GM18505 (cell line): ENCODE measurements at regions not wholly inside any gene's neighbourhood (a gene's known extent, or its start where the extent isn't known, plus 50 kb on each side); places are given as distances from the start of the nearest gene placed in this dataset.

Experiments used
- ATAC-seq: cut with Tn5 transposase; IDR thresholded peaks from one replicate; pipeline ENCODE4 v1.9.1; 2021; ENCODE audit not compliant: unreplicated experiment
- POLR2A ChIP-seq: IDR thresholded peaks from 4 replicates; pipeline ENCODE4 v1.6.1; 2011; ENCODE audit warnings: borderline replicate concordance; ENCODE audit not compliant: insufficient read depth, insufficient read length; ENCODE audit errors: extremely low read depth

GRCh38 chr21:35217504-35218060 is 168.5 kb upstream of the RUNX1 start:
- TF ChIP-seq POLR2A: no peak

GRCh38 chr21:35216996-35217395 is 167.9 kb upstream of the RUNX1 start:
- ATAC-seq: no peak
- no peak for TF ChIP-seq POLR2A

More at GRCh38 chr21:35217504-35218060, 168.5 kb upstream of the RUNX1 start:
- no peak for ATAC-seq

DNA sequence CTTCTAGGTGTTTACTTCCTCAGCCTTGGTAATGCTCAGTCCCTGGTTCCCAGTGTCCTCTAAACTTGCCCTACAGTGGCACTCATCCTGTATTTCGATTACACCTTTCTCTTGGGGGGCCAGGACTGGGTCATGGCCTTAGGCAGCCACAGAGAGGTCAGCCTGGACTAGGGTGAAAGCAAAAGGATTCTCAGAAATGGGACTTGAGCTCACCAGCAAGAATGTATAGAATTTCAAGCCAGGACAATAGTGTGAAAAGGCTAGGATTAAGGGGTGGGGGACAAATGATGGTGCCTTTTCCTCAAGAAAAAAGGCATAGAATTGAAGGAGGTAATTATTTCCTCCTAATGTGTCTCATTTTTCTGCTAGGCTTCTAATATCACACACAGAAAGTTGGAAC is 166.8 kb upstream of the RUNX1 start:
- no peak for ATAC-seq

DNA sequence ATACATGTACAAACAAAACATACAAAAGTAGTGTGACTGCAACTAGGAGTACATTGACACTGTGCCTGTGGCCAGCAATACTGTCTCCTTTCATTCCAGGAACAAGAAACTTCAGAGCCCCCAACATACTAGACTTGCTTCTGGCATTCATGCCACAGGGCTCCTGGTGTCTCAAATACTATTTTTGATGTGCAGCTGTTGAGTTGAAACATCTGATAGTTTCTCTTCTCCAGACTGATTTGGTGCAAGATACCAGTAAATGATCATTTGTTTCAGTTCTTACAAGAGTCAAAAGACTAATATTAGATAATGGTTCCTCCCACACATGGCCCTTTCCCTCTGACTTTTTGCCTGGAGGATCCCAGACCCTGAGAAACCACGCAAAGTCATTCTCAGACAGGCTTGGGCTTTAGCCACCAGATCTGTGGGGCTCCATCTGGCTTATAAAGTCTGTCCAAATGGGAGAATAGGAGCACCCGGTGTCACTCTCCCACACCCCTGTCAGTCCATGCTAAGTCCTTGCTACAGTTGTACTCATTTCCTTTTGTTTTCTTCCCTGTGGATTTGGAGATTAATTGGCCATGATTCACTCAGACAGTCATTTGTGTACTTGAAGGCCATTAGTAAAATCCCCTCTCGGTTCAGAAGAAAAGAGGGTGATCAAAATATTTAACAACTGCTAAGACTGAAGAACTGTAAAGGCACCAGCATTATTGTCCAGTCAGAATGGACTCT is 163.5 kb upstream of the RUNX1 start:
- ATAC-seq: no peak
- no peak for TF ChIP-seq POLR2A

More for the DNA sequence above, 166.8 kb upstream of the RUNX1 start:
- TF ChIP-seq POLR2A: no peak

GRCh38 chr21:35211782-35212181 is 162.7 kb upstream of the RUNX1 start:
- no peak for TF ChIP-seq POLR2A
- ATAC-seq: no peak

GRCh38 chr21:35210093-35210492 is 161.0 kb upstream of the RUNX1 start:
- ATAC-seq: no peak
- TF ChIP-seq POLR2A: no peak

DNA sequence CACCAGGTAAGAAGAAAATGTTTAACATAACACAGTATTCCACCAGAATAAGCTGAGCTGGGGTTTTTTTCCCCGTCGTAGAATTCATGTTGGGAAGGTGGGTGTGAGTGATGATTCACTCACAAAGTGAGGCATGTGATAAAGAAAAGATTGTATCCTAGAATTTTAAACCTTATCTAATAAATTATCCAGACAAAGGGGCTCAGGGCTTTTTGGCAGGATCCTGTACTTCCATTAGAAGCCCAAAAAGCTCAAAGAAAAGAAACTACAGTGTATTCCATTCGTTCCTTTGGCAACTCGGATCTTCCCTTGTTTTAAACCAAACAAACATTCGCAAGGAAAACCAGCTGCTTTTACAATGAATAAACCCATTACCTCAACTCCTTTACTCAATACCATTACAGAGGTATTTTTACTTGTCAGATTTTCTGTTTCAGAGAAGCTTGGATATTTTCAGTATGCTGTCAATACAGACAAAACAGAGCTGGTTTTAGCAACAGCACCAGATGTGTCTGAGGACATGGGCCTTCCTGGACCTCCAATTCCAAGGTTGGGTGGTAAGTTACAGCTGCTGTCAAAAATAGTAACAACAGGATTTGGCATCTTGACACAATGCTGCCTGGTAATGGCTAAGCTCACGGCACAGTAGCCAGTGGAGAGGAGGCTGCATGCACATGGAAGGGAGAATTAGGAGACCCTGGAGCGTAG is 159.9 kb upstream of the RUNX1 start:
- TF ChIP-seq POLR2A: no peak
- ATAC-seq: no peak

GRCh38 chr21:35208104-35208503 is 159.0 kb upstream of the RUNX1 start:
- TF ChIP-seq POLR2A: no peak
- no peak for ATAC-seq

DNA sequence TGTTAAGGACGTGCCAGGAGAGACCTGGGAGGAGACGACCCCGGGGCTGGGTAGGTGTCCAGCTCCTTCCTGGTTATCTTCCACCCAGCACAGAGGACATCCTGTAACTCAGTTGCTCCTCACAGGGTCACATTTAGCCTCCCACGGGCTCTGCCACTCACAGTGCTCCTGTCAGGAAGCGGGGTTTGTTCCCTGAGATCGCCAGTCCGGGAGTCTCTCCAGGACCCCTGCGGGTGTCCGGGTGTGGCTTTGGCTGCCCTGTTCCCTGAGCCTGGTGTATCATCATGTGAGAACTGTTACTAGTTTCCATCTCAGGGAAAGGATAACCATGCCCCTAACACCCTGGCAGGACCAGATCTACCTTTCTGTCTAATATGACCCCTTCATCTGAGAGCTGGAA is 158.2 kb upstream of the RUNX1 start:
- no peak for ATAC-seq
- no peak for TF ChIP-seq POLR2A

DNA sequence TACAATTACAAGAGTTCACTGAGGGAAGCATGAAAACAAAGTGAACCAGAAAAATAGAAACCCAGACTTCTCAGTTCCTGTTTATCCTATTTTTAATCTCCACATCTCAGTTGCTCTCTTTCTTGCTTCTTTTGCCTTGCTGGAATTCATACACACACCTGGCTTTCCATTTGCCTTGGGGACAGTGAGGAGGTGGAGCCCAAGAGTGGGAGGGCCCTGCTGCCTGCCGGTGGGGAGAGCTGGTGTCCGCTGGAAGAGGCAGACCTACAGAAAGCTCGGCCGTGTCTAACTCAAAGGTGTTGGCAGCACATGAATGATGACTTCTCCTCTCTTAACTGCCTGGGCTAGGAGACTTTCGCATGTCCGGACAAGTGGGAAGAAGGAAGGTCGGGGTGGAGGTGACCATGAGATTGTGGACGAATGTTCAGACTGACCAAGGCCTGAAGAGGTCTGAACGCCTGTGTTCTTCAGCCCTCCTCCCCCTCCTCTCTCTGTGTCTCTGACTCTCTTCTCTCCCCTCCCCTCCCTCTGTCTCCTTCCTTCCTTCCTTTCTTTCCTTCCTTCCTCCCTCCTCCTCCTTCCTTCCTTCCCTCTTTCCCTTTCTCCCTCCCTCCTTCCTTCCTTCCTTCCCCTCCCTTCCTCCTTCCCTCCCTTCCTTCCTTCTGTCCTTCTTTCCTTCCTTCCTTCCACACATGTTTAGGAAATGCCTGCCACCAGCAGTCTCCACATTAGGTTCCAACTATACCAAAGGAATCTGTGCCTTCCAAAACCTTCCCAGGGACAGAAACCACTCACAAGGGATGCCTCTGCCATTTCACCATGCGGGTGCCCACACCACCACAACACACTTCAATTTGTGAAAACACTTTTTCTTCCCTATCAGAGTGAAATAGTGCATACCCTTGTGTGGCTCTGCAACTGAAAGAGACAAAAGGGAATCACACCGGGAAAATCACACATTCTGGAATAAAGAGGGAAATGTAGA is 157.3 kb upstream of the RUNX1 start:
- no peak for ATAC-seq
- TF ChIP-seq POLR2A: no peak

- ATAC-seq: no peak
- no peak for TF ChIP-seq POLR2A
Measured at GRCh38 chr21:35204850-35205541, 155.9 kb upstream of the RUNX1 start.

GRCh38 chr21:35204125-35204524 is 155.0 kb upstream of the RUNX1 start:
- TF ChIP-seq POLR2A: no peak
- no peak for ATAC-seq
